ENCODE measurements at regions not wholly inside any gene's neighbourhood (a gene's known extent, or its start where the extent isn't known, plus 50 kb on each side); places are given as distances from the start of the nearest gene placed in this dataset.

GRCh38 chr20:17024513-17025119 lies 202.2 kb upstream of the PCSK2 start:
- Histone ChIP-seq H3K27ac (ENCODE audit: low read depth, low read length) (no peak overlapping the region), H3K9me3 (ENCODE audit: low read depth, low read length) (no peaks in the 10 kb centered on the region), H3K79me2 (ENCODE audit: insufficient read depth, low read length) (no peaks in the 10 kb centered on the region), H3K4me1 (ENCODE audit: insufficient read depth, low read length) (no peaks in the 10 kb centered on the region), H4K20me1 (ENCODE audit: insufficient read depth, low read length) (no peaks in the 10 kb centered on the region), H2AFZ (ENCODE audit: low read length) (no peak overlapping the region), H3K4me2 (ENCODE audit: insufficient read depth, low read length) (no peak overlapping the region), H3K4me3 (ENCODE audit: insufficient read depth, low read length) (no peak overlapping the region), H3K36me3 (ENCODE audit: insufficient read depth, low read length) (no peaks in the 10 kb centered on the region), H3K27me3 (ENCODE audit: insufficient read depth, low read length) (no peaks in the 10 kb centered on the region)
- no peak for DNase-seq (ENCODE audit: insufficient read length, low spot score, missing footprints)
- TF ChIP-seq CTCF (IDR thresholded peaks at IDR 0.05; ENCODE audit: extremely low read depth, low read depth, low read length), result no peak

- H3K4me2 ChIP-seq (ENCODE audit: insufficient read depth, low read length), result no peak overlapping the region
- no peak for TF ChIP-seq CTCF (IDR thresholded peaks at IDR 0.05; ENCODE audit: extremely low read depth, low read depth, low read length)
- H2AFZ ChIP-seq (ENCODE audit: low read length), result no peak overlapping the region
- no peaks in the 10 kb centered on the region for H3K27me3 ChIP-seq (ENCODE audit: insufficient read depth, low read length)
- H3K4me3 ChIP-seq (ENCODE audit: insufficient read depth, low read length), result no peak overlapping the region
- H3K4me1 ChIP-seq (ENCODE audit: insufficient read depth, low read length), result no peaks in the 10 kb centered on the region
- no peaks in the 10 kb centered on the region for H3K9me3 ChIP-seq (ENCODE audit: low read depth, low read length)
- H3K79me2 ChIP-seq (ENCODE audit: insufficient read depth, low read length), result no peaks in the 10 kb centered on the region
- H3K36me3 ChIP-seq (ENCODE audit: insufficient read depth, low read length), result no peaks in the 10 kb centered on the region
- no peaks in the 10 kb centered on the region for H4K20me1 ChIP-seq (ENCODE audit: insufficient read depth, low read length)
- H3K27ac ChIP-seq (ENCODE audit: low read depth, low read length), result no peak overlapping the region
- DNase-seq (ENCODE audit: insufficient read length, low spot score, missing footprints), result no peak
These were observed 200.5 kb upstream of the PCSK2 start for GRCh38 chr20:17026346-17026745.

GRCh38 chr20:17029698-17030097 lies 197.1 kb upstream of the PCSK2 start:
- Histone ChIP-seq H3K27ac (ENCODE audit: low read depth, low read length) (no peak overlapping the region), H3K9me3 (ENCODE audit: low read depth, low read length) (no peaks in the 10 kb centered on the region), H3K36me3 (ENCODE audit: insufficient read depth, low read length) (no peaks in the 10 kb centered on the region), H3K4me3 (ENCODE audit: insufficient read depth, low read length) (no peak overlapping the region), H3K27me3 (ENCODE audit: insufficient read depth, low read length) (no peaks in the 10 kb centered on the region), H4K20me1 (ENCODE audit: insufficient read depth, low read length) (no peaks in the 10 kb centered on the region), H3K79me2 (ENCODE audit: insufficient read depth, low read length) (no peaks in the 10 kb centered on the region), H3K4me1 (ENCODE audit: insufficient read depth, low read length) (no peaks in the 10 kb centered on the region), H2AFZ (ENCODE audit: low read length) (no peak overlapping the region), H3K4me2 (ENCODE audit: insufficient read depth, low read length) (no peak overlapping the region)
- no peak for DNase-seq (ENCODE audit: insufficient read length, low spot score, missing footprints)
- no peak for TF ChIP-seq CTCF (IDR thresholded peaks at IDR 0.05; ENCODE audit: extremely low read depth, low read depth, low read length)

- no peak for DNase-seq (ENCODE audit: insufficient read length, low spot score, missing footprints)
- Histone ChIP-seq H3K79me2 (ENCODE audit: insufficient read depth, low read length) (no peaks in the 10 kb centered on the region), H3K4me1 (ENCODE audit: insufficient read depth, low read length) (no peaks in the 10 kb centered on the region), H4K20me1 (ENCODE audit: insufficient read depth, low read length) (no peaks in the 10 kb centered on the region), H3K4me2 (ENCODE audit: insufficient read depth, low read length) (no peak overlapping the region), H3K27me3 (ENCODE audit: insufficient read depth, low read length) (no peaks in the 10 kb centered on the region), H3K4me3 (ENCODE audit: insufficient read depth, low read length) (no peak overlapping the region), H3K36me3 (ENCODE audit: insufficient read depth, low read length) (no peaks in the 10 kb centered on the region), H3K27ac (ENCODE audit: low read depth, low read length) (no peak overlapping the region), H3K9me3 (ENCODE audit: low read depth, low read length) (no peaks in the 10 kb centered on the region), H2AFZ (ENCODE audit: low read length) (no peak overlapping the region)
- no peak for TF ChIP-seq CTCF (IDR thresholded peaks at IDR 0.05; ENCODE audit: extremely low read depth, low read depth, low read length)
These were observed 190.3 kb upstream of the PCSK2 start for GRCh38 chr20:17036541-17036940.
